GM12878 (cell line): ENCODE measurements at regions not wholly inside any gene's neighbourhood (a gene's known extent, or its start where the extent isn't known, plus 50 kb on each side); places are given as distances from the start of the nearest gene placed in this dataset.

Source experiments
- ATAC-seq: fragments of 200-7000 bp; cut with Tn5 transposase; 3 replicates; pipeline ENCODE4 v1.9.1; 2020; ENCODE audit warnings: mild to moderate bottlenecking, moderate library complexity
- BruUV-seq: library from RNA; stranded (reverse); fragments of 400-500 nt; replicated peaks from 2 replicates; lab custom pipeline; 2021; lab: Mats Ljungman, UMichigan
- CTCF ChIA-PET: fragments of 300-600 bp; sonication (Branson Sonifier 250); formaldehyde crosslinking; extraction: SDS; loops from one replicate; lab custom pipeline; 2021; ENCODE audit warnings: inconsistent platforms; lab: Yijun Ruan, JAX
- POLR2A ChIA-PET: fragments of 350-600 bp; formaldehyde crosslinking; extraction: SDS; loops from one replicate; lab custom pipeline; 2021; ENCODE audit warnings: inconsistent platforms; lab: Charles Lee
- RAD21 ChIA-PET: fragments of 300-600 bp; sonication (Branson Sonifier 250); formaldehyde crosslinking; loops from one replicate; lab custom pipeline; 2023; ENCODE audit warnings: antibody characterized with exemption; ENCODE audit not compliant: unreplicated experiment; lab: Charles Lee
- SMC1A ChIA-PET: fragments of 300-600 bp; sonication (Branson Sonifier 250); formaldehyde crosslinking; loops from one replicate; lab custom pipeline; 2023; ENCODE audit not compliant: unreplicated experiment, uncharacterized antibody; lab: Charles Lee
- DNase-seq: peaks from one replicate; pipeline ENCODE4 v3.0.0-alpha.2; 2011; ENCODE audit warnings: low read depth, low spot score
- FAIRE-seq: peaks from 3 replicates; lab custom pipeline; 2011; peaks lifted over from hg19 to GRCh38; lab: Jason Lieb, UNC
- H2AFZ ChIP-seq: 2 replicates; pipeline ENCODE4 v1.6.0; 2011; ENCODE audit warnings: low read depth, low read length, control low read depth; ENCODE audit not compliant: control insufficient read depth
- H3K27ac ChIP-seq: 2 replicates; pipeline ENCODE4 v1.5.1; 2011; ENCODE audit warnings: control low read depth; ENCODE audit not compliant: control insufficient read depth, insufficient read depth
- H3K27me3 ChIP-seq, 2 experiments: replicated peaks in 1 of 2; 2 replicates each; pipeline versions ENCODE4 v1.6.0 to v1.6.1; 2011; ENCODE audit warnings: low read length in 1 of 2; ENCODE audit not compliant: control insufficient read depth in 2 of 2, insufficient read depth in 2 of 2
- H3K36me3 ChIP-seq, 2 experiments: 2 replicates each; pipeline ENCODE4 v1.5.1; 2011; ENCODE audit warnings: low read length in 1 of 2; ENCODE audit not compliant: control insufficient read depth in 2 of 2, insufficient read depth in 2 of 2
- H3K4me1 ChIP-seq: 2 replicates; pipeline ENCODE4 v1.6.1; 2011; ENCODE audit warnings: mild to moderate bottlenecking, low read length, moderate library complexity, mixed read lengths; ENCODE audit not compliant: control insufficient read depth, insufficient read depth
- H3K4me2 ChIP-seq: 2 replicates; pipeline ENCODE4 v1.6.0; 2011; ENCODE audit warnings: control low read depth; ENCODE audit not compliant: control insufficient read depth, insufficient read depth
- H3K4me3 ChIP-seq: fragments of 200-600 bp; sonication (generic); 2 replicates; pipeline ENCODE4 v1.5.1; 2016
- H3K79me2 ChIP-seq: 2 replicates; pipeline ENCODE4 v1.6.0; 2011; ENCODE audit warnings: low read length; ENCODE audit not compliant: control insufficient read depth, insufficient read depth
- H3K9ac ChIP-seq: 2 replicates; pipeline ENCODE4 v1.8.0; 2011; ENCODE audit warnings: low read length, control low read depth, mixed read lengths; ENCODE audit not compliant: control insufficient read depth, insufficient read depth
- H3K9me3 ChIP-seq: replicated peaks from 3 replicates; pipeline ENCODE4 v1.5.1; 2011; ENCODE audit warnings: mild to moderate bottlenecking, low read length; ENCODE audit not compliant: control insufficient read depth, insufficient read depth
- H4K20me1 ChIP-seq: 2 replicates; pipeline ENCODE4 v1.6.0; 2011; ENCODE audit not compliant: control insufficient read depth, insufficient read depth
- BCL11A ChIP-seq: IDR thresholded peaks from 2 replicates; pipeline ENCODE4 v1.6.1; 2011; ENCODE audit warnings: low read depth, low read length
- JUNB ChIP-seq: IDR thresholded peaks from 2 replicates; pipeline ENCODE4 v1.6.1; 2016; ENCODE audit warnings: antibody characterized with exemption, mild to moderate bottlenecking
- MLLT1 ChIP-seq: fragments of 450-650 bp; IDR thresholded peaks from 2 replicates; pipeline ENCODE4 v1.6.1; 2016; ENCODE audit warnings: mild to moderate bottlenecking
- ZBTB11 ChIP-seq: fragments of 450-650 bp; formaldehyde crosslinking; IDR thresholded peaks from 2 replicates; pipeline ENCODE4 v1.5.0; 2022; ENCODE audit warnings: mild to moderate bottlenecking, missing genetic modification characterization
- WGBS: methylation state at CpG from one replicate; pipeline ENCODE4 v1.1.6; 2016; ENCODE audit warnings: low lambda C conversion rate; ENCODE audit not compliant: insufficient replicate concordance, insufficient coverage; ENCODE audit errors: missing lambda C conversion rate; 5-methylcytosine and 5-hydroxymethylcytosine counted together
- in situ Hi-C: fragments of 300-500 bp; cut with MboI; formaldehyde crosslinking; loops from 9 replicates; pipeline ENCODE4 v1.14.3; 2018; ENCODE audit warnings: mixed read lengths
- intact Hi-C: fragments of 100-400 bp; cut with micrococcal nuclease; formaldehyde crosslinking; loops from one replicate; pipeline ENCODE4 v1.14.2; 2022; ENCODE audit not compliant: unreplicated experiment

- POLR2A ChIA-PET = no interaction called here
- BruUV-seq = no TSS peak
- Histone ChIP-seq H4K20me1 (no peaks in the 10 kb centered on the region), H3K4me3 (no peak overlapping the region), H3K9ac (no peak overlapping the region), H3K4me2 (no peak overlapping the region), H3K27me3 (no peaks in the 10 kb centered on the region), H3K27ac (no peak overlapping the region), H3K36me3 (no peaks in the 10 kb centered on the region), H3K79me2 (no peaks in the 10 kb centered on the region), H3K9me3 (no peaks in the 10 kb centered on the region), H2AFZ (no peak overlapping the region), H3K4me1 (no peaks in the 10 kb centered on the region)
- WGBS = 11% methylated on average over 2 of the region's 2 CpGs
- intact Hi-C loops (no loop called here), in situ Hi-C loops (no loop called here)
- DNase-seq (no peak), ATAC-seq (no peak), FAIRE-seq (no peak)
- CTCF ChIA-PET = interaction anchor here (1.4 kb wide), 1 partner anchor 167 kb away, joined by 3 read pairs; no protein-coding TSS in a partner anchor
- SMC1A ChIA-PET = interaction anchor here (0.9 kb wide), 1 partner anchor 92 kb away, joined by 3 read pairs; no protein-coding TSS in a partner anchor
- TF ChIP-seq ZBTB11 = no peak
- no peak for TF ChIP-seq MLLT1
- no peak for TF ChIP-seq JUNB
- no peak for TF ChIP-seq BCL11A
- RAD21 ChIA-PET = no interaction called here
These were observed 277.4 kb downstream of the BRINP2 start for GRCh38 chr1:177448036-177448615.
